DND-41 (cell line): ENCODE measurements at regions not wholly inside any gene's neighbourhood (a gene's known extent, or its start where the extent isn't known, plus 50 kb on each side); places are given as distances from the start of the nearest gene placed in this dataset.

ENCODE experiments used
- ATAC-seq: fragments of 200-7000 bp; cut with Tn5 transposase; 3 replicates; pipeline ENCODE4 v1.9.1; 2021; ENCODE audit warnings: low read depth; ENCODE audit not compliant: insufficient read depth
- DNase-seq: peaks from one replicate; pipeline ENCODE4 v3.0.0-alpha.2; 2020
- H2AFZ ChIP-seq: 2 replicates; pipeline ENCODE4 v1.6.0; 2012; ENCODE audit warnings: low read depth, low read length
- H3K27ac ChIP-seq: 2 replicates; pipeline ENCODE4 v1.5.1; 2012; ENCODE audit warnings: low read length, inconsistent platforms
- H3K27me3 ChIP-seq: fragments of 200-600 bp; sonication (generic); 2 replicates; pipeline ENCODE4 v1.6.0; 2012; ENCODE audit warnings: low read length, mild to moderate bottlenecking, inconsistent platforms; ENCODE audit not compliant: insufficient read depth, poor library complexity
- H3K36me3 ChIP-seq: 2 replicates; pipeline ENCODE4 v1.5.1; 2012; ENCODE audit warnings: low read length, inconsistent platforms; ENCODE audit not compliant: insufficient read depth
- H3K4me1 ChIP-seq: 2 replicates; pipeline ENCODE4 v1.5.1; 2012; ENCODE audit warnings: mild to moderate bottlenecking, low read length; ENCODE audit not compliant: insufficient read depth
- H3K4me2 ChIP-seq: 2 replicates; pipeline ENCODE4 v1.6.0; 2012; ENCODE audit warnings: mild to moderate bottlenecking, moderate library complexity, low read length, inconsistent platforms; ENCODE audit not compliant: insufficient read depth
- H3K4me3 ChIP-seq, 2 experiments: fragments of 200-600 bp in 1 of 2; shearing (Covaris generic) in 1 of 2; 2 replicates each; pipeline ENCODE4 v1.5.1; 2012 to 2016; ENCODE audit warnings: inconsistent platforms in 2 of 2, low read length in 2 of 2, mild to moderate bottlenecking in 2 of 2, low read depth in 1 of 2, moderate library complexity in 1 of 2
- H3K79me2 ChIP-seq: 2 replicates; pipeline ENCODE4 v1.6.0; 2012; ENCODE audit warnings: low read length, inconsistent platforms; ENCODE audit not compliant: insufficient read depth
- H3K9ac ChIP-seq: 2 replicates; pipeline ENCODE4 v1.6.0; 2012; ENCODE audit warnings: low read depth, mild to moderate bottlenecking, inconsistent platforms, low read length, moderate library complexity
- H3K9me3 ChIP-seq: 2 replicates; pipeline ENCODE4 v1.5.1; 2012; ENCODE audit warnings: low read length, moderate library complexity, mild to moderate bottlenecking, inconsistent platforms; ENCODE audit not compliant: insufficient read depth, severe bottlenecking
- H4K20me1 ChIP-seq: 2 replicates; pipeline ENCODE4 v1.6.0; 2012; ENCODE audit warnings: low read length; ENCODE audit not compliant: insufficient read depth
- CTCF ChIP-seq: IDR thresholded peaks from 2 replicates; pipeline ENCODE4 v1.5.1; 2012; ENCODE audit warnings: borderline replicate concordance, low read length, moderate library complexity, mild to moderate bottlenecking; ENCODE audit not compliant: poor library complexity, severe bottlenecking; ENCODE audit errors: extremely low read depth
- EZH2 ChIP-seq: IDR thresholded peaks from 3 replicates; pipeline ENCODE4 v1.6.1; 2012; ENCODE audit warnings: borderline replicate concordance, low read depth, mild to moderate bottlenecking, moderate library complexity, low read length, inconsistent platforms; ENCODE audit not compliant: severe bottlenecking

- no peaks in the 10 kb centered on the region for H4K20me1 ChIP-seq
- H2AFZ ChIP-seq = no peak overlapping the region
- H3K4me3 ChIP-seq = no peak overlapping the region
- no peaks in the 10 kb centered on the region for H3K36me3 ChIP-seq
- no peaks in the 10 kb centered on the region for H3K79me2 ChIP-seq
- no peak for ATAC-seq
- DNase-seq = no peak
- no peak overlapping the region for H3K4me2 ChIP-seq
- H3K27me3 ChIP-seq = peaks cover 7% of the 10 kb centered on the region
- no peak overlapping the region for H3K9ac ChIP-seq
- H3K27ac ChIP-seq = no peak overlapping the region
- TF ChIP-seq CTCF (no peak), EZH2 (no peak)
- no peaks in the 10 kb centered on the region for H3K9me3 ChIP-seq
- no peaks in the 10 kb centered on the region for H3K4me1 ChIP-seq
Observed at GRCh38 chr2:129422028-129422427, 557.4 kb upstream of the RAB6C start.

GRCh38 chr2:129428086-129428660 is 551.3 kb upstream of the RAB6C start:
- Histone ChIP-seq H3K4me1 (no peaks in the 10 kb centered on the region), H3K4me3 (no peak overlapping the region), H3K9ac (no peak overlapping the region), H2AFZ (no peak overlapping the region), H3K27ac (no peak overlapping the region), H4K20me1 (no peaks in the 10 kb centered on the region), H3K4me2 (no peak overlapping the region), H3K79me2 (no peaks in the 10 kb centered on the region), H3K9me3 (no peaks in the 10 kb centered on the region), H3K27me3 (no peaks in the 10 kb centered on the region), H3K36me3 (no peaks in the 10 kb centered on the region)
- ATAC-seq (no peak), DNase-seq (no peak)
- no peak for TF ChIP-seq EZH2
- TF ChIP-seq CTCF = no peak

GRCh38 chr2:129430911-129431310 is 548.6 kb upstream of the RAB6C start:
- Histone ChIP-seq H3K27me3 (no peaks in the 10 kb centered on the region), H3K4me3 (no peak overlapping the region), H3K4me2 (no peak overlapping the region), H3K36me3 (no peaks in the 10 kb centered on the region), H3K27ac (no peak overlapping the region), H3K4me1 (no peaks in the 10 kb centered on the region), H3K9me3 (no peaks in the 10 kb centered on the region), H2AFZ (no peak overlapping the region), H4K20me1 (no peaks in the 10 kb centered on the region), H3K79me2 (no peaks in the 10 kb centered on the region), H3K9ac (no peak overlapping the region)
- ATAC-seq (no peak), DNase-seq (no peak)
- TF ChIP-seq EZH2 (no peak), CTCF (no peak)

- Histone ChIP-seq H3K27ac (no peak overlapping the region), H4K20me1 (no peaks in the 10 kb centered on the region), H3K9me3 (no peaks in the 10 kb centered on the region), H3K4me1 (no peaks in the 10 kb centered on the region), H3K4me2 (no peak overlapping the region), H3K79me2 (no peaks in the 10 kb centered on the region), H3K27me3 (no peaks in the 10 kb centered on the region), H3K9ac (no peak overlapping the region), H3K36me3 (no peaks in the 10 kb centered on the region), H2AFZ (no peak overlapping the region), H3K4me3 (no peak overlapping the region)
- no peak for DNase-seq
- no peak for ATAC-seq
- TF ChIP-seq CTCF = no peak
- no peak for TF ChIP-seq EZH2
Observed at GRCh38 chr2:129431881-129432280, 547.6 kb upstream of the RAB6C start.
